Pancreas (tissue), 10 donors: ENCODE measurements at regions not wholly inside any gene's neighbourhood (a gene's known extent, or its start where the extent isn't known, plus 50 kb on each side); places are given as distances from the start of the nearest gene placed in this dataset.

ENCODE experiments used
- ATAC-seq, 4 donors: fragments of 200-7000 bp; cut with Tn5 transposase; one replicate each; pipeline versions ENCODE4 v1.8.0 to v1.9.1; 2020; ENCODE audit warnings: mild to moderate bottlenecking in 4 of 4, moderate library complexity in 4 of 4
- DNase-seq, 6 donors: peaks; one replicate each; pipeline ENCODE4 v3.0.0-alpha.2; 2020
- FAIRE-seq: peaks from 2 replicates; lab custom pipeline; 2012; peaks lifted over from hg19 to GRCh38; lab: Jason Lieb, UNC
- H3K27ac ChIP-seq, 4 donors: fragments of 200-600 bp; sonication (generic); 1 replicate in 3 of 4; 2 replicates in 1 of 4; pipeline versions ENCODE4 v1.5.0 to v1.8.0; 2020
- H3K27me3 ChIP-seq, 4 donors: fragments of 200-600 bp; one replicate each; pipeline ENCODE4 v1.8.0; 2021
- H3K36me3 ChIP-seq, 3 donors: fragments of 200-600 bp; sonication (generic) in 1 of 3; one replicate each; pipeline versions ENCODE4 v1.5.0 to v1.8.0; 2020 to 2021
- H3K4me1 ChIP-seq, 3 donors: fragments of 200-600 bp; one replicate each; pipeline ENCODE4 v1.8.0; 2021
- H3K4me3 ChIP-seq, 4 donors: fragments of 200-600 bp; sonication (generic) in 2 of 4; one replicate each; pipeline versions ENCODE4 v1.5.0 to v1.8.0; 2020 to 2021
- H3K9me3 ChIP-seq, 4 donors: fragments of 200-600 bp; one replicate each; pipeline ENCODE4 v1.8.0; 2021
- CTCF ChIP-seq, 4 donors: fragments of 200-600 bp; sonication (generic) in 3 of 4; IDR thresholded peaks; one replicate each; pipeline versions ENCODE4 v1.5.0 to v1.8.0; 2021; ENCODE audit warnings: antibody characterized with exemption in 4 of 4
- WGBS, 2 donors: extraction: QIAGEN DNeasy Blood & Tissue Kit; methylation state at CpG; one replicate each; pipeline ENCODE4 v1.1.7; 2013; 5-methylcytosine and 5-hydroxymethylcytosine counted together
- intact Hi-C, 3 donors: fragments of 100-400 bp; cut with DNase I; formaldehyde crosslinking; loops; one replicate each; pipeline versions ENCODE4 v1.11.1 to v1.14.2; 2022
- donor health status: healthy with polysubstance abuse.
- donor health status: DM: no; HTN: no; CAD: no; lungs with moderate emphysema.
- donor health status: DM: no; HTN: no; CAD: no.
- donor health status: control.
- donor health status: control.
- donor health status: Bipolar disorder and iron deficiency.
- donor health status: DM: yes; HTN: yes; CAD: no.
- donor health status: DM: no; HTN: no; CAD: no.
- donor health status: DM: no; HTN: no; CAD: no.
- donor health status: DM: yes; HTN: yes; CAD: no.

- no peak for ATAC-seq
- Histone ChIP-seq H3K9me3 (no peaks in the 10 kb centered on the region), H3K4me1 (no peaks in the 10 kb centered on the region), H3K27me3 (no peaks in the 10 kb centered on the region), H3K4me3 (no peak overlapping the region), H3K36me3 (no peaks in the 10 kb centered on the region), H3K27ac (no peak overlapping the region)
- no peak for TF ChIP-seq CTCF (IDR thresholded peaks at IDR 0.05)
- 80 to 89% methylated on average over 1 of the region's 1 CpG for WGBS, 2 donors
- no peak for DNase-seq
- intact Hi-C loops: no loop called here
- FAIRE-seq: no peak
Observed at GRCh38 chr15:39110746-39111145, 470.1 kb upstream of the THBS1 start.

GRCh38 chr15:39113741-39114140 is 467.1 kb upstream of the THBS1 start:
- no peak for FAIRE-seq
- WGBS, 2 donors: 93 to 96% methylated on average over 3 of the region's 3 CpGs

GRCh38 chr15:39114690-39115378 is 466.0 kb upstream of the THBS1 start:
- intact Hi-C loops: no loop called here
- DNase-seq (no peak), ATAC-seq (no peak), FAIRE-seq (no peak)
- TF ChIP-seq CTCF (IDR thresholded peaks at IDR 0.05): no peak
- Histone ChIP-seq H3K36me3 (no peaks in the 10 kb centered on the region), H3K27me3 (no peaks in the 10 kb centered on the region), H3K9me3 (no peaks in the 10 kb centered on the region), H3K4me3 (no peak overlapping the region), H3K4me1 (no peaks in the 10 kb centered on the region), H3K27ac (no peak overlapping the region)
- WGBS, 2 donors: 100% methylated on average over 1 of the region's 1 CpG

More at GRCh38 chr15:39113741-39114140, 467.1 kb upstream of the THBS1 start:
- Histone ChIP-seq H3K36me3 (no peaks in the 10 kb centered on the region), H3K4me1 (no peaks in the 10 kb centered on the region), H3K9me3 (no peaks in the 10 kb centered on the region), H3K4me3 (no peak overlapping the region), H3K27ac (no peak overlapping the region), H3K27me3 (no peaks in the 10 kb centered on the region)
- no peak for ATAC-seq
- DNase-seq: no peak
- TF ChIP-seq CTCF (IDR thresholded peaks at IDR 0.05): no peak
- intact Hi-C loops: no loop called here

GRCh38 chr15:39115379-39116057 is 465.4 kb upstream of the THBS1 start:
- Histone ChIP-seq H3K9me3 (no peaks in the 10 kb centered on the region), H3K36me3 (no peaks in the 10 kb centered on the region), H3K4me1 (no peaks in the 10 kb centered on the region), H3K4me3 (no peak overlapping the region), H3K27me3 (no peaks in the 10 kb centered on the region), H3K27ac (no peak overlapping the region)
- DNase-seq: no peak
- no peak for ATAC-seq
- FAIRE-seq: no peak
- 87 to 97% methylated on average over 2 of the region's 2 CpGs for WGBS, 2 donors
- intact Hi-C loops: no loop called here
- no peak for TF ChIP-seq CTCF (IDR thresholded peaks at IDR 0.05)

- WGBS, 2 donors: 84 to 87% methylated on average over 2 of the region's 2 CpGs
- H3K9me3 ChIP-seq: no peaks in the 10 kb centered on the region
- TF ChIP-seq CTCF (IDR thresholded peaks at IDR 0.05): no peak
- H3K4me1 ChIP-seq: no peaks in the 10 kb centered on the region
- no peak for ATAC-seq
- H3K27ac ChIP-seq: no peak overlapping the region
- DNase-seq: no peak
- no peak overlapping the region for H3K4me3 ChIP-seq
- FAIRE-seq: no peak
- no peaks in the 10 kb centered on the region for H3K27me3 ChIP-seq
- H3K36me3 ChIP-seq: no peaks in the 10 kb centered on the region
- intact Hi-C loops: no loop called here
Observed at GRCh38 chr15:39118510-39118909, 462.4 kb upstream of the THBS1 start.
